SU-DHL-6 (cell line): ENCODE measurements at regions not wholly inside any gene's neighbourhood (a gene's known extent, or its start where the extent isn't known, plus 50 kb on each side); places are given as distances from the start of the nearest gene placed in this dataset.

ENCODE experiments used
- H2AFZ ChIP-seq: fragments of 200-600 bp; sonication (generic); 2 replicates; pipeline ENCODE4 v1.6.1; 2014; ENCODE audit warnings: low read depth, mild to moderate bottlenecking, moderate library complexity, mixed read lengths, antibody characterized with exemption, low read length; ENCODE audit not compliant: severe bottlenecking
- H3F3A ChIP-seq: fragments of 200-600 bp; shearing (Covaris generic); 2 replicates; pipeline ENCODE4 v1.6.0; 2016; ENCODE audit warnings: antibody characterized with exemption, mild to moderate bottlenecking; ENCODE audit not compliant: insufficient read depth
- H3K27ac ChIP-seq: fragments of 200-600 bp; sonication (generic); 2 replicates; pipeline ENCODE4 v1.5.1; 2016; ENCODE audit warnings: low read depth, mild to moderate bottlenecking, low read length, moderate library complexity, mixed read lengths
- H3K27me3 ChIP-seq: fragments of 200-600 bp; sonication (generic), shearing (Covaris generic); 2 replicates; pipeline ENCODE4 v1.6.0; 2014; ENCODE audit warnings: mild to moderate bottlenecking, low read length
- H3K36me3 ChIP-seq: fragments of 200-600 bp; sonication (generic); 2 replicates; pipeline ENCODE4 v1.6.1; 2014; ENCODE audit warnings: mild to moderate bottlenecking, low read length, mixed read lengths
- H3K4me2 ChIP-seq: fragments of 300-600, 200-600 bp; shearing (Covaris generic), sonication (generic); 2 replicates; pipeline ENCODE4 v1.6.0; 2014; ENCODE audit warnings: low read length, low read depth, mild to moderate bottlenecking; ENCODE audit not compliant: poor library complexity, severe bottlenecking
- H3K4me3 ChIP-seq: fragments of 200-600 bp; sonication (generic); 2 replicates; pipeline ENCODE4 v1.5.1; 2014; ENCODE audit warnings: antibody characterized with exemption, low read length, mild to moderate bottlenecking, mixed read lengths; ENCODE audit not compliant: insufficient read depth, poor library complexity, severe bottlenecking
- H3K79me2 ChIP-seq: fragments of 200-600 bp; sonication (generic); 2 replicates; pipeline ENCODE4 v1.6.1; 2014; ENCODE audit warnings: mild to moderate bottlenecking, low read length, moderate library complexity; ENCODE audit not compliant: insufficient read depth
- H3K9ac ChIP-seq: fragments of 200-600 bp; sonication (generic); 2 replicates; pipeline ENCODE4 v1.7.0; 2014; ENCODE audit warnings: mild to moderate bottlenecking, low read length
- H3K9me2 ChIP-seq: fragments of 200-600 bp; sonication (generic); replicated peaks from 2 replicates; pipeline ENCODE4 v1.6.1; 2014; ENCODE audit warnings: low read length; ENCODE audit not compliant: insufficient read depth
- H3K9me3 ChIP-seq: fragments of 200-600 bp; sonication (generic); 2 replicates; pipeline ENCODE4 v1.6.1; 2014; ENCODE audit warnings: low read length, mixed read lengths; ENCODE audit not compliant: insufficient read depth
- H4K20me1 ChIP-seq: fragments of 200-600 bp; sonication (generic); 2 replicates; pipeline ENCODE4 v1.6.1; 2014; ENCODE audit warnings: low read depth, mild to moderate bottlenecking, antibody characterized with exemption, low read length, moderate library complexity, mixed read lengths
- EZH2phosphoT487 ChIP-seq: fragments of 200-600 bp; sonication (generic), shearing (Covaris generic); conservative IDR thresholded peaks from 2 replicates; pipeline ENCODE4 v1.6.1; 2018; ENCODE audit warnings: mild to moderate bottlenecking, antibody characterized with exemption, low read length, moderate library complexity, mixed read lengths
- TF ChIP-seq, protein P1 (sequence below): fragments of 200-600 bp; sonication (generic); IDR thresholded peaks from one replicate; pipeline ENCODE4 v1.5.1; 2017; ENCODE audit warnings: antibody characterized with exemption, mild to moderate bottlenecking, low read length, moderate library complexity; ENCODE audit not compliant: insufficient read depth, poor library complexity, severe bottlenecking

DNA sequence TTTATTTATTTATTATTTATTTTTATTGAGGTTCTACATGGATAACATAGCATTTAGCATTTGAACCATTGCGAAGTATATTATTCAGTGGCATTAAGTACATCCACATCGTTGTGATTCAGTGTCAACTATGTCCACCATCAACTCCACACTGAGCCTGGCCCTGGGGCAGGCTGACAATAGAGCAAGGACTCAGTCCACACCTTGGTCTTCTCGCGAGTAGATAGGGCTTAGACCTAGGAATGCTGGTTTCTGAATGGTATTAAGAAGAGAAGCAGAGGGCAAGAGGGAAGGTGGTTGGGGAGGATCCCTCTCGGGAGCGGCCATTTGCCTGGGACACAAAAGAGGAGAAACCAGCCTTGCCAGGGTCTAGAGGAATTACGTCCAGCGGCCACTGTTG, 599.2 kb upstream of the MGMT start:
- no peaks in the 10 kb centered on the region for H4K20me1 ChIP-seq
- TF ChIP-seq, protein P1, sequence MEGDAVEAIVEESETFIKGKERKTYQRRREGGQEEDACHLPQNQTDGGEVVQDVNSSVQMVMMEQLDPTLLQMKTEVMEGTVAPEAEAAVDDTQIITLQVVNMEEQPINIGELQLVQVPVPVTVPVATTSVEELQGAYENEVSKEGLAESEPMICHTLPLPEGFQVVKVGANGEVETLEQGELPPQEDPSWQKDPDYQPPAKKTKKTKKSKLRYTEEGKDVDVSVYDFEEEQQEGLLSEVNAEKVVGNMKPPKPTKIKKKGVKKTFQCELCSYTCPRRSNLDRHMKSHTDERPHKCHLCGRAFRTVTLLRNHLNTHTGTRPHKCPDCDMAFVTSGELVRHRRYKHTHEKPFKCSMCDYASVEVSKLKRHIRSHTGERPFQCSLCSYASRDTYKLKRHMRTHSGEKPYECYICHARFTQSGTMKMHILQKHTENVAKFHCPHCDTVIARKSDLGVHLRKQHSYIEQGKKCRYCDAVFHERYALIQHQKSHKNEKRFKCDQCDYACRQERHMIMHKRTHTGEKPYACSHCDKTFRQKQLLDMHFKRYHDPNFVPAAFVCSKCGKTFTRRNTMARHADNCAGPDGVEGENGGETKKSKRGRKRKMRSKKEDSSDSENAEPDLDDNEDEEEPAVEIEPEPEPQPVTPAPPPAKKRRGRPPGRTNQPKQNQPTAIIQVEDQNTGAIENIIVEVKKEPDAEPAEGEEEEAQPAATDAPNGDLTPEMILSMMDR = no peak
- no peak for TF ChIP-seq EZH2phosphoT487
- no peaks in the 10 kb centered on the region for H3K9me3 ChIP-seq
- H3F3A ChIP-seq = no peaks in the 10 kb centered on the region
- H3K27ac ChIP-seq = no peak overlapping the region
- H3K9me2 ChIP-seq = no peaks in the 10 kb centered on the region
- H3K79me2 ChIP-seq = no peaks in the 10 kb centered on the region
- no peak overlapping the region for H3K4me2 ChIP-seq
- no peak overlapping the region for H3K9ac ChIP-seq
- no peaks in the 10 kb centered on the region for H3K36me3 ChIP-seq
- H2AFZ ChIP-seq = no peak overlapping the region
- H3K4me3 ChIP-seq = no peak overlapping the region
- no peaks in the 10 kb centered on the region for H3K27me3 ChIP-seq

DNA sequence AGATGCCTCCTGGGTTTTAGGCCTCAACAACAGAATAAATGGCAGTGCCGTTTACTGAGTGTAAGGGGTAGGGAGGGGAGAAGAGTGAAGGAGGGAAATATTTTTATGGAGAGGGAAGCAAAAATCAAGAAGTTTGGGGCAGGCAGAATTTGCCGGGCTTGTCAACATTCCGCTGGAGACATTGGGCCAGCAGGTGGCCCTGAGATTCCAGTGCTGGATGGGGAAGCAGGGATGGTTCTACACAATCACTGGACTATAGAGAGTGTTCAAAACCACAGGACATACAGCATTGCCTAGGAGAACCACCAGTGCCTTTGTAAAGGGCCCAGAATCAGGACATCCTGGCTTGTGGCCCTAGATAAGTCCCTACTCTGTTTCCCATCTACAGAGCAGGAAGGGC, 598.6 kb upstream of the MGMT start:
- H3K9me2 ChIP-seq = no peaks in the 10 kb centered on the region
- no peaks in the 10 kb centered on the region for H3K27me3 ChIP-seq
- no peak overlapping the region for H3K9ac ChIP-seq

DNA sequence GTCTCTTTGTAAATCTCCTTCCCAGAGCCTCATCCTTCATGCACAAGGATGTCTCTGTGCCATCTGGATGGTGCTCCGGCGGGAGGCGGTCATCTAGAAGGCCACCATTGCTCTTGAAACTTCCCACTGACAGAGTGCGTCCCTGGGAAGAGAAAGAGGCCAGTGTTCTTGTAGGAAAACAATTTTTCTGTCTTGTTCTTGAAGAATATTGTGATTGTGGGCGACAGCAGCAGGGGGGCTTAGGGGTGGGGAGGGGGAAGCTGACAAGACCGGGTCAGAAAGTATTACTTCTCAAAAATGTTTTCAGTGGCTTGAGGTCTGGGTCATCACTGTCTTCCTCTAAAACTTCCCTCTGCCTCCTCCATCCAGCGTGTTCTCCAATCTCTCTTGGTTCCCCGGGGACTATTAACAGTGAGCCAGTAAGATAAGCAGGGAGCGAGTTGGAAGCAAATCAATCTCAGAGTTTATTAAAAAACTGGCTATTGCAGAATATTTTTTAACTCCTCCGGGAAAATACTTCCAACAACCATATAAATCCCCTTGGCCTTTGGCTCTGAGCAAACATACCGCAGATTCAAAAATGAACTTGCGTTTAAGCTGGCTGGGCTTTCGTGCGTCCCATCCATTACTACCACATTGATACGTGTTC, 597.8 kb upstream of the MGMT start:
- no peaks in the 10 kb centered on the region for H3F3A ChIP-seq
- H3K4me2 ChIP-seq = no peak overlapping the region
- H3K9ac ChIP-seq = no peak overlapping the region
- no peaks in the 10 kb centered on the region for H3K27me3 ChIP-seq
- H3K36me3 ChIP-seq = no peaks in the 10 kb centered on the region
- TF ChIP-seq EZH2phosphoT487 = no peak
- TF ChIP-seq, protein P1 = no peak
- H3K4me3 ChIP-seq = no peak overlapping the region
- no peaks in the 10 kb centered on the region for H3K9me2 ChIP-seq
- H3K79me2 ChIP-seq = no peaks in the 10 kb centered on the region
- no peak overlapping the region for H3K27ac ChIP-seq
- no peak overlapping the region for H2AFZ ChIP-seq
- no peaks in the 10 kb centered on the region for H3K9me3 ChIP-seq
- no peaks in the 10 kb centered on the region for H4K20me1 ChIP-seq

More for the DNA sequence above, 598.6 kb upstream of the MGMT start:
- Histone ChIP-seq H2AFZ (no peak overlapping the region), H3K4me3 (no peak overlapping the region), H3K27ac (no peak overlapping the region), H3F3A (no peaks in the 10 kb centered on the region), H3K36me3 (no peaks in the 10 kb centered on the region), H3K4me2 (no peak overlapping the region), H3K9me3 (no peaks in the 10 kb centered on the region), H4K20me1 (no peaks in the 10 kb centered on the region), H3K79me2 (no peaks in the 10 kb centered on the region)
- TF ChIP-seq, protein P1 = no peak
- no peak for TF ChIP-seq EZH2phosphoT487
